HT1080 (cell line): ENCODE measurements at regions not wholly inside any gene's neighbourhood (a gene's known extent, or its start where the extent isn't known, plus 50 kb on each side); places are given as distances from the start of the nearest gene placed in this dataset.
"Not testable (repeated sequence)": the region's sequence is repeated elsewhere in the genome, so short reads cannot be mapped to it uniquely, and the experiment has no call there.

ENCODE experiments used
- DNase-seq: peaks from one replicate; pipeline ENCODE4 v3.0.0-alpha.2; 2015; ENCODE audit warnings: low read depth

- DNase-seq = no peak
These were observed 655.2 kb downstream of the LMO4 start for GRCh38 chr1:87983841-87984240.

- no peak for DNase-seq
These were observed 656.4 kb downstream of the LMO4 start for GRCh38 chr1:87985071-87985470.

GRCh38 chr1:87986130-87986866 is 657.6 kb downstream of the LMO4 start:
- DNase-seq = no peak

- no peak for DNase-seq
These were observed 660.7 kb downstream of the LMO4 start for GRCh38 chr1:87989346-87989745.

GRCh38 chr1:87992536-87992935 is 663.9 kb downstream of the LMO4 start:
- not testable (repeated sequence) for DNase-seq

GRCh38 chr1:87993051-87993450 is 664.4 kb downstream of the LMO4 start:
- DNase-seq = no peak

GRCh38 chr1:87999852-88000251 is 671.2 kb downstream of the LMO4 start:
- DNase-seq = no peak

GRCh38 chr1:88001460-88001859 is 672.8 kb downstream of the LMO4 start:
- peak; percentile 73 for DNase-seq

GRCh38 chr1:88003255-88003654 is 674.6 kb downstream of the LMO4 start:
- DNase-seq = no peak

- no peak for DNase-seq
These were observed 674.2 kb upstream of the PKN2 start for GRCh38 chr1:88009916-88010315.

GRCh38 chr1:88013485-88013884 is 670.6 kb upstream of the PKN2 start:
- DNase-seq = peak; percentile 10

- DNase-seq = no peak
These were observed 669.9 kb upstream of the PKN2 start for GRCh38 chr1:88014131-88014530.

- no peak for DNase-seq
These were observed 667.1 kb upstream of the PKN2 start for GRCh38 chr1:88016947-88017346.

GRCh38 chr1:88021529-88021928 is 662.5 kb upstream of the PKN2 start:
- DNase-seq = no peak

GRCh38 chr1:88022516-88022915 is 661.6 kb upstream of the PKN2 start:
- DNase-seq = no peak

GRCh38 chr1:88029142-88029541 is 654.9 kb upstream of the PKN2 start:
- DNase-seq = peak; percentile 21

- no peak for DNase-seq
These were observed 654.2 kb upstream of the PKN2 start for GRCh38 chr1:88029899-88030298.

- no peak for DNase-seq
These were observed 648.5 kb upstream of the PKN2 start for GRCh38 chr1:88035578-88035977.

- DNase-seq = no peak
These were observed 647.6 kb upstream of the PKN2 start for GRCh38 chr1:88036345-88037014.

- no peak for DNase-seq
These were observed 644.8 kb upstream of the PKN2 start for GRCh38 chr1:88039240-88039639.

- no peak for DNase-seq
These were observed 640.2 kb upstream of the PKN2 start for GRCh38 chr1:88043834-88044233.

- no peak for DNase-seq
These were observed 631.9 kb upstream of the PKN2 start for GRCh38 chr1:88052167-88052566.

GRCh38 chr1:88053065-88053464 is 631.0 kb upstream of the PKN2 start:
- DNase-seq = no peak
